ENCODE measurements at regions not wholly inside any gene's neighbourhood (a gene's known extent, or its start where the extent isn't known, plus 50 kb on each side); places are given as distances from the start of the nearest gene placed in this dataset.

DNA sequence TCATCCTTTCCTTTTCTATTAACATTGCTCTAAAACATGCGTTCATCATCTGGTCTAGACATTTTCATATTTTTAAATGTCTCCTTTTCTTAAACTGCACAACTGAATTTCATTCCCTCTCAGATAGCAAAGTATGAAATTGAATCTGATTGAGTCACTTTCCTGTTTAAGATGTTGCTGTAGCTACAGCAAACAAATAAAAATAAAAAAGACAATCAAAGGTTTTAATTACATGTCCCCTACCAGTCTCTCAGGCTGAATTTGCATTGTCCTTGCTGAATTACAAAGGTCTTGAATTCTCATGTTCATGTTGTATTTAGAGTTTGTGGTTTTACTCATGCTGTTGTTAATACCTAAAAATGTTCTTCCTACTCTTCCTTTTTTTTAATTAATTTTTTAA is 537.9 kb upstream of the LRATD1 start:
- 95% methylated on average over 1 of the region's 1 CpG; no CpG with 5 or more reads in 1 of the 2 experiments for WGBS, 2 experiments (ENCODE audit: extremely low coverage in 1 of 2, insufficient coverage in 1 of 2, insufficient read length in 1 of 2, insufficient replicate concordance in 2 of 2, low coverage in 1 of 2, low lambda C conversion rate in 2 of 2, missing lambda C conversion rate in 1 of 2)
- CTCF ChIA-PET (ENCODE audit: partially characterized antibody), result no interaction called here
- Histone ChIP-seq H3K4me3 (ENCODE audit: extremely low read depth in 1 of 4, insufficient read depth in 2 of 4, low read depth in 3 of 4, low read length in 4 of 4) (no peak overlapping the region), H3K9ac (replicated peaks in 1 of 4; ENCODE audit: extremely low read depth in 1 of 4, low read depth in 3 of 4, low read length in 3 of 4) (no peak overlapping the region), H4K5ac (ENCODE audit: insufficient read length, low read depth, low read length) (no peak overlapping the region), H3K23me2 (ENCODE audit: low read depth, low read length) (no peaks in the 10 kb centered on the region; the same call in 1 of the 2 replicates), H2BK12ac (ENCODE audit: low read depth, low read length) (no peak overlapping the region), H3K4me1 (replicated peaks in 1 of 4; ENCODE audit: control insufficient read depth in 3 of 4, insufficient read depth in 4 of 4, low read length in 3 of 4) (no peaks in the 10 kb centered on the region), H2BK120ac (replicated peaks; ENCODE audit: low read depth, low read length) (no peak overlapping the region), H3K36me3 (ENCODE audit: control insufficient read depth in 2 of 4, insufficient read depth in 4 of 4, low read length in 3 of 4) (no peaks in the 10 kb centered on the region), H3K56ac (replicated peaks; ENCODE audit: insufficient read length, low read depth, low read length) (no peak overlapping the region), H2AFZ (ENCODE audit: low read length) (no peak overlapping the region), H3K27ac (ENCODE audit: low read depth, low read length) (no peak overlapping the region), H3K18ac (ENCODE audit: extremely low read depth, low read length) (no peak overlapping the region), H2AK5ac (ENCODE audit: low read depth, low read length) (no peak overlapping the region), H3K4ac (replicated peaks; ENCODE audit: insufficient read length, low read depth, low read length) (no peak overlapping the region), H4K8ac (ENCODE audit: extremely low read depth, insufficient read depth, low read length) (no peak overlapping the region), H3K23ac (ENCODE audit: insufficient read length) (no peak overlapping the region), H3K27me3 (replicated peaks in 1 of 4; ENCODE audit: control insufficient read depth in 3 of 4, extremely low read depth in 1 of 4, insufficient read depth in 3 of 4, low read length in 3 of 4) (no peaks in the 10 kb centered on the region), H3K9me3 (ENCODE audit: insufficient read depth in 2 of 2, low read depth in 1 of 2, low read length in 1 of 2) (peaks cover 4 to 10% of the 10 kb centered on the region in 2 experiments; a peak in 3 of 4 replicates), H4K91ac (replicated peaks; ENCODE audit: insufficient read length, low read length) (no peak overlapping the region), H3K79me1 (ENCODE audit: low read depth, low read length) (no peaks in the 10 kb centered on the region), H3K4me2 (ENCODE audit: insufficient read depth in 1 of 2, low read depth in 2 of 2, low read length in 2 of 2) (no peak overlapping the region), H3K79me2 (ENCODE audit: control insufficient read depth in 1 of 2, insufficient read depth in 2 of 2, low read length in 2 of 2) (no peaks in the 10 kb centered on the region), H2BK5ac (ENCODE audit: low read depth, low read length) (no peak overlapping the region), H2BK20ac (ENCODE audit: low read length) (no peak overlapping the region), H2BK15ac (ENCODE audit: low read length) (no peak overlapping the region), H4K20me1 (replicated peaks in 1 of 2; ENCODE audit: control insufficient read depth in 1 of 2, insufficient read depth in 2 of 2, low read length in 2 of 2) (no peaks in the 10 kb centered on the region), H3K14ac (ENCODE audit: insufficient read length) (no peak overlapping the region)
- POLR2A ChIA-PET (ENCODE audit: partially characterized antibody), result interaction anchor here (0.5 kb wide), 1 partner anchor 973 kb away, joined by 3 read pairs; no protein-coding TSS in a partner anchor
- DNase-seq (ENCODE audit: low read depth in 1 of 2, low spot score in 2 of 2) (no peak), FAIRE-seq (no peak)
- TF ChIP-seq HDAC6 (IDR thresholded peaks at IDR 0.05; ENCODE audit: low read depth, low read length) (no peak), PHF8 (conservative IDR thresholded peaks at IDR 0.05; ENCODE audit: low read depth, low read length) (no peak), TCF12 (IDR thresholded peaks at IDR 0.05; ENCODE audit: low read depth, low read length) (no peak), TAF1 (IDR thresholded peaks at IDR 0.05; ENCODE audit: low read depth, low read length) (no peak), TEAD4 (IDR thresholded peaks at IDR 0.05; ENCODE audit: low read depth, low read length) (no peak), SRF (IDR thresholded peaks at IDR 0.05; ENCODE audit: low read depth, low read length) (no peak), CBX8 (IDR thresholded peaks at IDR 0.05; ENCODE audit: borderline replicate concordance, low read depth, low read length) (no peak), EP300 (IDR thresholded peaks at IDR 0.05; ENCODE audit: borderline replicate concordance in 1 of 2, low read depth in 2 of 2, low read length in 2 of 2) (no peak), KDM5A (IDR thresholded peaks at IDR 0.05; ENCODE audit: low read length) (no peak)
- TF ChIP-seq, protein P1, sequence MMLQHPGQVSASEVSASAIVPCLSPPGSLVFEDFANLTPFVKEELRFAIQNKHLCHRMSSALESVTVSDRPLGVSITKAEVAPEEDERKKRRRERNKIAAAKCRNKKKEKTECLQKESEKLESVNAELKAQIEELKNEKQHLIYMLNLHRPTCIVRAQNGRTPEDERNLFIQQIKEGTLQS (IDR thresholded peaks at IDR 0.05; ENCODE audit: insufficient read depth, low read depth, low read length), result no peak
- TF ChIP-seq, protein P2, sequence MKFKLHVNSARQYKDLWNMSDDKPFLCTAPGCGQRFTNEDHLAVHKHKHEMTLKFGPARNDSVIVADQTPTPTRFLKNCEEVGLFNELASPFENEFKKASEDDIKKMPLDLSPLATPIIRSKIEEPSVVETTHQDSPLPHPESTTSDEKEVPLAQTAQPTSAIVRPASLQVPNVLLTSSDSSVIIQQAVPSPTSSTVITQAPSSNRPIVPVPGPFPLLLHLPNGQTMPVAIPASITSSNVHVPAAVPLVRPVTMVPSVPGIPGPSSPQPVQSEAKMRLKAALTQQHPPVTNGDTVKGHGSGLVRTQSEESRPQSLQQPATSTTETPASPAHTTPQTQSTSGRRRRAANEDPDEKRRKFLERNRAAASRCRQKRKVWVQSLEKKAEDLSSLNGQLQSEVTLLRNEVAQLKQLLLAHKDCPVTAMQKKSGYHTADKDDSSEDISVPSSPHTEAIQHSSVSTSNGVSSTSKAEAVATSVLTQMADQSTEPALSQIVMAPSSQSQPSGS (IDR thresholded peaks at IDR 0.05; ENCODE audit: low read length), result no peak

All from H1 (cell line).